OCI-LY3 (cell line): ENCODE measurements at regions not wholly inside any gene's neighbourhood (a gene's known extent, or its start where the extent isn't known, plus 50 kb on each side); places are given as distances from the start of the nearest gene placed in this dataset.
"Not testable (repeated sequence)": the region's sequence is repeated elsewhere in the genome, so short reads cannot be mapped to it uniquely, and the experiment has no call there.

ENCODE experiments used
- H2AFZ ChIP-seq: fragments of 200-600, 300-600 bp; shearing (Covaris generic); 2 replicates; pipeline ENCODE4 v1.6.0; 2014; ENCODE audit warnings: antibody characterized with exemption, low read depth, low read length
- H3K27ac ChIP-seq: fragments of 200-600, 300-600 bp; sonication (generic); 2 replicates; pipeline ENCODE4 v1.5.1; 2014; ENCODE audit warnings: mild to moderate bottlenecking, low read length, moderate library complexity, mixed read lengths
- H3K27me3 ChIP-seq: fragments of 200-600, 300-600 bp; sonication (generic); 2 replicates; pipeline ENCODE4 v1.6.1; 2014; ENCODE audit warnings: low read depth, low read length, mixed read lengths
- H3K36me3 ChIP-seq: fragments of 200-600, 300-600 bp; sonication (generic); replicated peaks from 2 replicates; pipeline ENCODE3; 2014; ENCODE audit warnings: low read depth, low read length, mixed read lengths
- H3K4me1 ChIP-seq: fragments of 300-600, 200-600 bp; sonication (generic); 2 replicates; pipeline ENCODE4 v1.6.1; 2014; ENCODE audit warnings: low read length, mixed read lengths
- H3K4me2 ChIP-seq: fragments of 200-600, 300-600 bp; sonication (generic); 2 replicates; pipeline ENCODE4 v1.6.1; 2014; ENCODE audit warnings: low read length, mixed read lengths
- H3K4me3 ChIP-seq: fragments of 300-600, 200-600 bp; sonication (generic); 2 replicates; pipeline ENCODE4 v1.5.1; 2014; ENCODE audit warnings: antibody characterized with exemption, mild to moderate bottlenecking, low read length, moderate library complexity
- H3K79me2 ChIP-seq: fragments of 300-600, 200-600 bp; shearing (Covaris generic); 2 replicates; pipeline ENCODE4 v1.6.1; 2014; ENCODE audit warnings: mild to moderate bottlenecking, low read length, mixed read lengths
- H3K9ac ChIP-seq: fragments of 300-600, 200-600 bp; shearing (Covaris generic); 2 replicates; pipeline ENCODE4 v1.6.0; 2014; ENCODE audit warnings: mild to moderate bottlenecking, low read length, moderate library complexity
- H3K9me3 ChIP-seq: fragments of 200-600, 300-600 bp; shearing (Covaris generic); 2 replicates; pipeline ENCODE4 v1.6.1; 2014; ENCODE audit warnings: low read length, mixed read lengths; ENCODE audit not compliant: insufficient read depth
- H4K20me1 ChIP-seq: fragments of 200-600, 300-600 bp; sonication (generic); 2 replicates; pipeline ENCODE4 v1.6.1; 2016; ENCODE audit warnings: low read length, mixed read lengths; ENCODE audit not compliant: insufficient read depth
- CTCF ChIP-seq: fragments of 200-600, 300-600 bp; sonication (generic); IDR thresholded peaks from 2 replicates; pipeline ENCODE4 v1.5.1; 2014; ENCODE audit warnings: antibody characterized with exemption, low read length, low read depth
- EZH2phosphoT487 ChIP-seq: fragments of 200-600 bp; shearing (Covaris generic); IDR thresholded peaks from 2 replicates; pipeline ENCODE4 v1.6.1; 2018; ENCODE audit warnings: antibody characterized with exemption, mixed run types, low read depth

DNA sequence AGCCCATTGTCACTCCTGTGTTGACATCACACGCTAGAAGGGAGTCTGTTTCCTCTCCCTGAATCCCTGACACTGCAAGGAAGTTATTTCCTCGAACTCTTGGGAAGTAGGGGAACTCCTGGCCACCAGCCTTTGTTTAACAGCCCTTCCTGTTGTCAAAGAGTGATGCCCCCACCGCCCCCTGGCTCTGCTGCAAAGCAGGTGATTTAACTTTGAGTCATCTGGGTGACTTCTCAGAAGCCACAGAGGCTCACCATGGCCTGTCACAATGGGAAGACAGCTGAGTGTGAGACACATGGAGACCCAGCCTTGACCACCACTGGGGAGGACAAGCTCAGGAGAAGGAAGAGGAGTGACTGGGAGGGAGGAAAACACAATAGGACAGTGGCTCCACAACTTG is 182.8 kb downstream of the PSMG1 start:
- TF ChIP-seq EZH2phosphoT487 (no peak), CTCF (no peak)
- Histone ChIP-seq H3K9ac (no peak overlapping the region), H3K4me1 (no peaks in the 10 kb centered on the region), H3K79me2 (no peaks in the 10 kb centered on the region), H3K4me2 (no peak overlapping the region), H3K36me3 (no peaks in the 10 kb centered on the region), H3K9me3 (no peaks in the 10 kb centered on the region), H3K27me3 (peaks cover 48% of the 10 kb centered on the region), H2AFZ (no peak overlapping the region), H3K27ac (no peak overlapping the region), H4K20me1 (no peaks in the 10 kb centered on the region), H3K4me3 (no peak overlapping the region)

DNA sequence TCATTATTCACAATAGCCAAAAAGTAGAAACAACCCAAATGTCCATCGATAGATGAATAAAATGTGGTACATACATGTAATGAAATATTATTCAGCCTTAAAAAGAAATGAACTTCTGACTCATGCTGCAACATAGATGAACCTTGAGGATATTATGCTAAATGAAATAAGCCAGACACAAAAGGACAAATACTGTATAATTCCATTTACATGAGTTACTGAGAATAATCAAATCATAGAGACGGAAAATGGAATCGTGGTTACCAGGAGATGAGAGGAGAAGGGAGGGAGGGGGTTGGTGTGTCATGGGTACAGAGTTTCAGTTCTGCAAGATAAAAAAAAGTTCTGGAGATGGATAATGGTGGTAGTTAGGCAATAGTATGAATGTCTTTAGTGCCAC is 184.1 kb downstream of the PSMG1 start:
- Histone ChIP-seq H3K27me3 (peaks cover 44% of the 10 kb centered on the region), H3K4me2 (no peak overlapping the region)

DNA sequence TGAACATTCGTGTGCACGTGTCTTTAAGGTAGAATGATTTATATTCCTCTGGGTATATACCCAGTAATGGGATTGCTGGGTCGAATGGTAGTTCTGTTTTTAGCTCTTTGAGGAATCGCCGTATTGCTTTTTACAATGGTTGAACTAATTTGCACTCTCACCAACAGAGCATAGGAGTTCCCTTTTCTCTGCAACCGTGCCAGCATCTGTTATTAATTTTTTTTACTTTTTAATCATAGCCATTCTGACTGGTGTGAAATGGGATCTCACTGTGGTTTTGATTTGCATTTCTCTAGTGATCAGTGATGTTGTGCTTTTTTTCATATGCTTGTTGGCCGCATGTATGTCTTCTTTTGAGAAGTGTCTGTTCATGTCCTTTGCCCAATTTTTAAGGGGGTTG is 185.0 kb downstream of the PSMG1 start:
- not testable (repeated sequence) for H3K4me3 ChIP-seq, H3K4me1 ChIP-seq, H4K20me1 ChIP-seq, H3K36me3 ChIP-seq, H2AFZ ChIP-seq, H3K9me3 ChIP-seq, H3K4me2 ChIP-seq, H3K79me2 ChIP-seq, H3K9ac ChIP-seq, H3K27ac ChIP-seq
- peaks cover 37% of the 10 kb centered on the region for H3K27me3 ChIP-seq

More for the DNA sequence above, 184.1 kb downstream of the PSMG1 start:
- no peaks in the 10 kb centered on the region for H3K4me1 ChIP-seq
- no peaks in the 10 kb centered on the region for H3K9me3 ChIP-seq
- no peaks in the 10 kb centered on the region for H4K20me1 ChIP-seq
- no peak overlapping the region for H3K4me3 ChIP-seq
- no peaks in the 10 kb centered on the region for H3K36me3 ChIP-seq
- H3K27ac ChIP-seq, result no peak overlapping the region
- no peak overlapping the region for H3K9ac ChIP-seq
- H2AFZ ChIP-seq, result no peak overlapping the region
- no peaks in the 10 kb centered on the region for H3K79me2 ChIP-seq
- TF ChIP-seq CTCF (no peak), EZH2phosphoT487 (no peak)

DNA sequence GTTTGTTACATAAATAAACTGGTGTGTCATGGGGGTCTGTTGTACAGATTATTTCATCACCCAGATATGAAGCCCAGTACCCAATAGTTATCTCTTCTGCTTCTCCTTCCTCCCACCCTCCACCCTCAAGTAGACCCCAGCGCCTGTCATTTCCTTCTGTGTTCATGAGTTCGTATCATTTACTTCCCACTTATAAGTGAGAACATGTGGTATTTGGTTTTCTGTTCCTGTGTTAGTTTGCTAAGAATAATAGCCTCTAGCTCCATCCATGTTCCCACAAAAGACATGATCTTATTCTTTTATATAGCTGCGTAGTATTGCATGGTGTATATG is 185.4 kb downstream of the PSMG1 start:
- H3K36me3 ChIP-seq, H3K4me2 ChIP-seq, H3K9me3 ChIP-seq, H3K9ac ChIP-seq, H3K4me3 ChIP-seq, H3K79me2 ChIP-seq, H4K20me1 ChIP-seq, H3K27ac ChIP-seq, H2AFZ ChIP-seq, H3K4me1 ChIP-seq: not testable (repeated sequence)
- peaks cover 37% of the 10 kb centered on the region for H3K27me3 ChIP-seq

DNA sequence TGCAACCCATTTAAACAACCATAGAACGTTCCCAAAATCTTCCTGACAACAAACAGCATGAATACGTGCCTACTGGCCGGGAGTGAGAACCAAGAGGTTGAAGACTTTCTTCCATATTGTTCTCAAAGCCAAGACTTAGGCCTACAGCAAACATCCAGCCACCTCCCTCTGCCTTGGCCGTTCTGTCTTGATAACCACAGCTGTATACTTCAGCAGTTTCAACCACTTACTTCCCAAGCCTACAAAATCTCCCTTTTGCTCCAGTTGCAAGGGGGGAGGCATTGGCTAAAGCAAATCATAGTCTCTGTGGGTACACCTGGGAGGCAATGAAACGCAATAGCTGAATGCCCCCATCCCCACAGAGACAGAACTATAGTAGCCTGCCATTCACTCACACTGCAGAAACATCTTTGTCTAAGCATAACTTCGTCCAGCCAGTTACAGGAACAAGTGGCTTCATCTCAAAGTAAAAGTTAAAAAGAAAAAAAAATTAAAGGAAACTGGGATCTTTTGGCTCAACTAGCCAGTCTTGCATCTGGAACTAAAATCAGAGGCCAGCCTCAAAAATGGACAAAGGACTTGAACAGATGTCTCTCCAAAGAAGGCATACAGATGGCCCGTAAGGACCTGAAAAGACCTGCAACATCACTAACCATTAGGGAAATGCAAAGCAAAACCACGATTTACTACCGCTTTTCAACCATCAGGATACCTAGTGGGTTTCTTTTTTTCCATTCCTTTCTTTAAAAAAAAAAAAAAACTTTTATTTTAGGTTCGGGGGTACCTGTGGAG is 186.0 kb downstream of the PSMG1 start:
- H3K9ac ChIP-seq, result no peak overlapping the region
- no peak overlapping the region for H3K4me3 ChIP-seq
- H3K4me1 ChIP-seq, result no peaks in the 10 kb centered on the region
- peaks cover 37% of the 10 kb centered on the region for H3K27me3 ChIP-seq
- no peaks in the 10 kb centered on the region for H3K9me3 ChIP-seq
- H3K27ac ChIP-seq, result no peak overlapping the region
- no peak overlapping the region for H3K4me2 ChIP-seq
- TF ChIP-seq CTCF (no peak), EZH2phosphoT487 (no peak)
- no peaks in the 10 kb centered on the region for H3K36me3 ChIP-seq
- no peaks in the 10 kb centered on the region for H4K20me1 ChIP-seq
- H3K79me2 ChIP-seq, result no peaks in the 10 kb centered on the region
- H2AFZ ChIP-seq, result no peak overlapping the region
